Erythroblast (primary cell): ENCODE measurements at regions not wholly inside any gene's neighbourhood (a gene's known extent, or its start where the extent isn't known, plus 50 kb on each side); places are given as distances from the start of the nearest gene placed in this dataset.

Experiments
- DNase-seq, 2 experiments: peaks; one replicate each; lab custom pipeline; 2025; lab: John Stamatoyannopoulos, UW
- GATA1 ChIP-seq: IDR thresholded peaks from 2 replicates; pipeline ENCODE4 v1.6.1; 2011; ENCODE audit warnings: low read depth, mild to moderate bottlenecking, control low read depth, low read length, moderate library complexity
- POLR2A ChIP-seq: IDR thresholded peaks from 2 replicates; pipeline ENCODE4 v1.6.1; 2011; ENCODE audit warnings: mild to moderate bottlenecking, low read length

GRCh38 chr9:113646946-113647914 lies 183.7 kb downstream of the RGS3 start:
- no peak for DNase-seq
- TF ChIP-seq GATA1 (no peak), POLR2A (no peak)

GRCh38 chr9:113648048-113648447 lies 184.5 kb downstream of the RGS3 start:
- no peak for DNase-seq
- no peak for TF ChIP-seq GATA1
- TF ChIP-seq POLR2A, result no peak

- no peak for DNase-seq
- TF ChIP-seq GATA1 (no peak), POLR2A (no peak)
Measured at GRCh38 chr9:113648586-113648985, 185.1 kb downstream of the RGS3 start.

- TF ChIP-seq GATA1, result no peak
- TF ChIP-seq POLR2A, result no peak
- no peak for DNase-seq
Measured at GRCh38 chr9:113649054-113649453, 185.5 kb downstream of the RGS3 start.

- no peak for TF ChIP-seq POLR2A
- TF ChIP-seq GATA1, result no peak
- no peak for DNase-seq
Measured at GRCh38 chr9:113649855-113650206, 186.3 kb downstream of the RGS3 start.

GRCh38 chr9:113650207-113651131 lies 186.9 kb downstream of the RGS3 start:
- TF ChIP-seq GATA1 (no peak), POLR2A (no peak)
- no peak for DNase-seq

- no peak for DNase-seq
- TF ChIP-seq POLR2A, result no peak
Measured at GRCh38 chr9:113651896-113652295, 188.4 kb downstream of the RGS3 start.

GRCh38 chr9:113652355-113653152 lies 189.0 kb downstream of the RGS3 start:
- TF ChIP-seq POLR2A, result no peak
- TF ChIP-seq GATA1, result no peak
- DNase-seq, result no peak

- TF ChIP-seq POLR2A (no peak), GATA1 (no peak)
- DNase-seq, result no peak
Measured at GRCh38 chr9:113653746-113654604, 190.4 kb downstream of the RGS3 start.

GRCh38 chr9:113654605-113655428 lies 191.3 kb downstream of the RGS3 start:
- TF ChIP-seq GATA1 (no peak), POLR2A (no peak)
- DNase-seq, result no peak

- DNase-seq, result no peak
- TF ChIP-seq GATA1 (no peak), POLR2A (no peak)
Measured at GRCh38 chr9:113656771-113657670, 193.5 kb downstream of the RGS3 start.
